Suprapubic skin (tissue), 4 donors: ENCODE measurements at regions not wholly inside any gene's neighbourhood (a gene's known extent, or its start where the extent isn't known, plus 50 kb on each side); places are given as distances from the start of the nearest gene placed in this dataset.
A peak's percentile ranks its signal among the peaks of the same experiment; 100 is the strongest.

Experiments used
- DNase-seq, 2 donors: peaks; one replicate each; pipeline ENCODE4 v3.0.0-alpha.2; 2019; ENCODE audit warnings: low spot score in 2 of 2
- H3K27ac ChIP-seq: fragments of 200-600 bp; sonication (generic); one replicate; pipeline ENCODE4 v1.5.1; 2019
- H3K27me3 ChIP-seq: fragments of 200-600 bp; sonication (generic); one replicate; pipeline ENCODE4 v1.5.1; 2019
- H3K36me3 ChIP-seq: fragments of 200-600 bp; sonication (generic); one replicate; pipeline ENCODE4 v1.5.1; 2019
- H3K4me1 ChIP-seq: fragments of 200-600 bp; sonication (generic); one replicate; pipeline ENCODE4 v1.5.1; 2019
- H3K4me3 ChIP-seq: fragments of 200-600 bp; sonication (generic); one replicate; pipeline ENCODE4 v1.5.1; 2019; ENCODE audit warnings: mild to moderate bottlenecking
- H3K9me3 ChIP-seq: fragments of 200-600 bp; sonication (generic); one replicate; pipeline ENCODE4 v1.5.1; 2019
- CTCF ChIP-seq, 2 donors: fragments of 200-600 bp in 1 of 2; fragments of 450-650 bp in 1 of 2; sonication (generic) in 1 of 2; IDR thresholded peaks; one replicate each; pipeline ENCODE4 v1.5.1; 2016 to 2019; ENCODE audit warnings: antibody characterized with exemption in 2 of 2, mild to moderate bottlenecking in 1 of 2, moderate library complexity in 1 of 2
- EP300 ChIP-seq: sonication (generic); formaldehyde crosslinking; IDR thresholded peaks from one replicate; pipeline ENCODE4 v1.6.1; 2017; ENCODE audit warnings: antibody characterized with exemption
- POLR2A ChIP-seq, 2 donors: fragments of 450-650 bp; IDR thresholded peaks; one replicate each; pipeline ENCODE4 v1.6.1; 2017; ENCODE audit warnings: antibody characterized with exemption in 2 of 2, mild to moderate bottlenecking in 2 of 2, moderate library complexity in 2 of 2
- POLR2AphosphoS5 ChIP-seq, 3 donors: sonication (generic); formaldehyde crosslinking; IDR thresholded peaks; one replicate each; pipeline ENCODE4 v1.6.1; 2017; ENCODE audit warnings: antibody characterized with exemption in 3 of 3
- WGBS: methylation state at CpG from one replicate; pipeline ENCODE4 v1.1.5; 2018; 5-methylcytosine and 5-hydroxymethylcytosine counted together

- no peaks in the 10 kb centered on the region for H3K9me3 ChIP-seq
- 80% methylated on average over 10 of the region's 10 CpGs for WGBS
These were observed 207.9 kb downstream of the NUAK1 start for GRCh38 chr12:105930557-105931503.

GRCh38 chr12:105931762-105932570 is 206.8 kb downstream of the NUAK1 start:
- 57% methylated on average over 15 of the region's 15 CpGs for WGBS

More at GRCh38 chr12:105930557-105931503, 207.9 kb downstream of the NUAK1 start:
- Histone ChIP-seq H3K27me3 (no peaks in the 10 kb centered on the region), H3K36me3 (no peaks in the 10 kb centered on the region), H3K27ac (peak overlapping the region; percentile 58), H3K4me3 (no peak overlapping the region), H3K4me1 (peaks cover 62% of the 10 kb centered on the region)
- DNase-seq, result no peak
- TF ChIP-seq POLR2AphosphoS5 (IDR thresholded peaks at IDR 0.05) (no peak), CTCF (IDR thresholded peaks at IDR 0.05) (no peak), EP300 (no peak), POLR2A (IDR thresholded peaks at IDR 0.05) (no peak)

GRCh38 chr12:105933671-105934665 is 204.8 kb downstream of the NUAK1 start:
- Histone ChIP-seq H3K27me3 (no peaks in the 10 kb centered on the region), H3K9me3 (no peaks in the 10 kb centered on the region), H3K27ac (peak overlapping the region; percentile 52), H3K36me3 (no peaks in the 10 kb centered on the region), H3K4me3 (no peak overlapping the region), H3K4me1 (peaks cover 68% of the 10 kb centered on the region)
- peak in 1 of 2 donors; percentile 75 for DNase-seq
- 34% methylated on average over 13 of the region's 13 CpGs for WGBS
- TF ChIP-seq POLR2A (IDR thresholded peaks at IDR 0.05), result no peak
- no peak for TF ChIP-seq CTCF (IDR thresholded peaks at IDR 0.05)
- TF ChIP-seq EP300, result no peak
- peak in 2 of 3 donors; percentile 61 to 65 for TF ChIP-seq POLR2AphosphoS5 (IDR thresholded peaks at IDR 0.05)

More at GRCh38 chr12:105931762-105932570, 206.8 kb downstream of the NUAK1 start:
- TF ChIP-seq EP300 (no peak), POLR2A (IDR thresholded peaks at IDR 0.05) (no peak), POLR2AphosphoS5 (IDR thresholded peaks at IDR 0.05) (no peak), CTCF (IDR thresholded peaks at IDR 0.05) (no peak)
- Histone ChIP-seq H3K27ac (peak overlapping the region; percentile 58), H3K4me3 (no peak overlapping the region), H3K27me3 (no peaks in the 10 kb centered on the region), H3K9me3 (no peaks in the 10 kb centered on the region), H3K4me1 (peaks cover 69% of the 10 kb centered on the region), H3K36me3 (no peaks in the 10 kb centered on the region)
- DNase-seq, result no peak

- 43% methylated on average over 6 of the region's 6 CpGs for WGBS
- no peaks in the 10 kb centered on the region for H3K9me3 ChIP-seq
- peak overlapping the region; percentile 52 for H3K27ac ChIP-seq
- H3K4me3 ChIP-seq, result no peak overlapping the region
- peaks cover 64% of the 10 kb centered on the region for H3K4me1 ChIP-seq
- no peaks in the 10 kb centered on the region for H3K27me3 ChIP-seq
- TF ChIP-seq POLR2AphosphoS5 (IDR thresholded peaks at IDR 0.05), result peak in 1 of 3 donors; percentile 38
- no peak for TF ChIP-seq EP300
- H3K36me3 ChIP-seq, result no peaks in the 10 kb centered on the region
- DNase-seq, result no peak
These were observed 203.6 kb downstream of the NUAK1 start for GRCh38 chr12:105935106-105935505.

GRCh38 chr12:105935981-105936380 is 202.8 kb downstream of the NUAK1 start:
- Histone ChIP-seq H3K4me3 (no peak overlapping the region), H3K27me3 (no peaks in the 10 kb centered on the region), H3K9me3 (no peaks in the 10 kb centered on the region), H3K36me3 (no peaks in the 10 kb centered on the region), H3K27ac (no peak overlapping the region), H3K4me1 (peaks cover 57% of the 10 kb centered on the region)
- DNase-seq, result no peak
- 80% methylated on average over 3 of the region's 3 CpGs for WGBS
- TF ChIP-seq CTCF (IDR thresholded peaks at IDR 0.05) (no peak), POLR2A (IDR thresholded peaks at IDR 0.05) (no peak), EP300 (no peak), POLR2AphosphoS5 (IDR thresholded peaks at IDR 0.05) (no peak)
